GM21447 (cell line): ENCODE measurements at regions not wholly inside any gene's neighbourhood (a gene's known extent, or its start where the extent isn't known, plus 50 kb on each side); places are given as distances from the start of the nearest gene placed in this dataset.
A peak's percentile ranks its signal among the peaks of the same experiment; 100 is the strongest.
"Not testable (repeated sequence)": the region's sequence is repeated elsewhere in the genome, so short reads cannot be mapped to it uniquely, and the experiment has no call there.

Experiments
- ATAC-seq: cut with Tn5 transposase; IDR thresholded peaks from one replicate; pipeline ENCODE4 v1.9.1; 2021; ENCODE audit not compliant: unreplicated experiment

- no peak for ATAC-seq
Observed at GRCh38 chr2:239833269-239834109, 191.7 kb downstream of the NDUFA10 start.

GRCh38 chr2:239832490-239833268 lies 192.5 kb downstream of the NDUFA10 start:
- no peak for ATAC-seq

GRCh38 chr2:239831861-239832489 lies 193.2 kb downstream of the NDUFA10 start:
- ATAC-seq, result no peak

GRCh38 chr2:239831001-239831731 lies 194.0 kb downstream of the NDUFA10 start:
- no peak for ATAC-seq

GRCh38 chr2:239830121-239831000 lies 194.8 kb downstream of the NDUFA10 start:
- no peak for ATAC-seq

- ATAC-seq, result no peak
Observed at GRCh38 chr2:239829326-239829725, 195.8 kb downstream of the NDUFA10 start.

GRCh38 chr2:239828973-239829275 lies 196.2 kb downstream of the NDUFA10 start:
- ATAC-seq, result not testable (repeated sequence)

- ATAC-seq, result no peak
Observed at GRCh38 chr2:239828192-239828972, 196.8 kb downstream of the NDUFA10 start.

GRCh38 chr2:239827523-239827890 lies 197.6 kb downstream of the NDUFA10 start:
- no peak for ATAC-seq

GRCh38 chr2:239826786-239827522 lies 198.2 kb downstream of the NDUFA10 start:
- ATAC-seq, result no peak

- ATAC-seq, result no peak
Observed at GRCh38 chr2:239826376-239826775, 198.8 kb downstream of the NDUFA10 start.

GRCh38 chr2:239825705-239825979 lies 199.5 kb downstream of the NDUFA10 start:
- ATAC-seq, result no peak

- ATAC-seq, result no peak
Observed at GRCh38 chr2:239824866-239825704, 200.1 kb downstream of the NDUFA10 start.

- no peak for ATAC-seq
Observed at GRCh38 chr2:239824046-239824694, 201.0 kb downstream of the NDUFA10 start.

GRCh38 chr2:239822146-239822831 lies 202.9 kb downstream of the NDUFA10 start:
- peak; percentile 53 for ATAC-seq

- ATAC-seq, result no peak
Observed at GRCh38 chr2:239821694-239822075, 203.5 kb downstream of the NDUFA10 start.
